GM13976 (cell line): ENCODE measurements at regions not wholly inside any gene's neighbourhood (a gene's known extent, or its start where the extent isn't known, plus 50 kb on each side); places are given as distances from the start of the nearest gene placed in this dataset.

Experiments used
- DNase-seq: peaks from one replicate; pipeline ENCODE4 v3.0.0; 2012; ENCODE audit warnings: low spot score
- CTCF ChIP-seq: IDR thresholded peaks from 2 replicates; pipeline ENCODE4 v1.5.1; 2012; ENCODE audit warnings: borderline replicate concordance, mild to moderate bottlenecking; ENCODE audit not compliant: insufficient read depth; ENCODE audit errors: extremely low read depth, missing control alignments, control extremely low read depth
- in situ Hi-C: fragments of 300-500 bp; cut with MboI; formaldehyde crosslinking; loops from one replicate; pipeline ENCODE4 v1.12.0; 2022; ENCODE audit warnings: low sequenced_read_pairs, mixed read lengths, inconsistent platforms; ENCODE audit not compliant: unreplicated experiment

- in situ Hi-C loops = loop anchor here (10.0 kb wide), 1 partner anchor 295 kb away; no protein-coding TSS in a partner anchor
- DNase-seq = no peak
These were observed 71.7 kb upstream of the FCN1 start for GRCh38 chr9:134989206-134990065.

GRCh38 chr9:134991808-134992754 lies 74.4 kb upstream of the FCN1 start:
- no peak for DNase-seq
- no peak for TF ChIP-seq CTCF
- in situ Hi-C loops = no loop called here

More at GRCh38 chr9:134989206-134990065, 71.7 kb upstream of the FCN1 start:
- TF ChIP-seq CTCF = no peak

- no peak for DNase-seq
- in situ Hi-C loops = no loop called here
- no peak for TF ChIP-seq CTCF
These were observed 75.0 kb upstream of the FCN1 start for GRCh38 chr9:134992755-134993124.

GRCh38 chr9:134993416-134993815 lies 75.7 kb upstream of the FCN1 start:
- in situ Hi-C loops = no loop called here
- no peak for TF ChIP-seq CTCF
- no peak for DNase-seq

GRCh38 chr9:134993996-134994720 lies 76.4 kb upstream of the FCN1 start:
- TF ChIP-seq CTCF = no peak
- in situ Hi-C loops = no loop called here
- no peak for DNase-seq
